HK-2 (cell line): ENCODE measurements at regions not wholly inside any gene's neighbourhood (a gene's known extent, or its start where the extent isn't known, plus 50 kb on each side); places are given as distances from the start of the nearest gene placed in this dataset.
A peak's percentile ranks its signal among the peaks of the same experiment; 100 is the strongest.
"Not testable (repeated sequence)": the region's sequence is repeated elsewhere in the genome, so short reads cannot be mapped to it uniquely, and the experiment has no call there.

Experiments used
- DNase-seq: peaks from one replicate; pipeline ENCODE4 v3.0.0-alpha.2; 2018; ENCODE audit not compliant: unreplicated experiment

DNA sequence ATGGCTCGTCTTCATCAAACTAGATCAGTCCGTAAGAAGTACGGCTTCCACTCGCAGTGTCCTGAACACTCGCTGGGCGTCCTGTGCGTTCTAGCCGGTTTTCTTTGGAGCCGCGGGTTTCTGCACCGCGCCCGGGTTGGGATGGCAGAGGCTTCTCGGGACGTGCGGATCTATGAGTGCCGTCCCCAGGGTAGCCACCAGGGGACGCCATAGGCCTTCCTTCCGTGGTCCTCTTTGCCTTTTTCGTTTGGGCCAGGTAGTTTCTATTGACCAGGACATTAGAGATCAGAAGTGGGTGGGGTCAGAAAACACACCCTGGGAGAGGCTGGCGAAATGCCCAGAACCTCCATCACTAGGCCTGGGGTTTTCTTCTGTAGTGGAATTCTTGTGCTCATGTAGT lies 273.8 kb downstream of the FAM72C start:
- peak; percentile 43 for DNase-seq

DNA sequence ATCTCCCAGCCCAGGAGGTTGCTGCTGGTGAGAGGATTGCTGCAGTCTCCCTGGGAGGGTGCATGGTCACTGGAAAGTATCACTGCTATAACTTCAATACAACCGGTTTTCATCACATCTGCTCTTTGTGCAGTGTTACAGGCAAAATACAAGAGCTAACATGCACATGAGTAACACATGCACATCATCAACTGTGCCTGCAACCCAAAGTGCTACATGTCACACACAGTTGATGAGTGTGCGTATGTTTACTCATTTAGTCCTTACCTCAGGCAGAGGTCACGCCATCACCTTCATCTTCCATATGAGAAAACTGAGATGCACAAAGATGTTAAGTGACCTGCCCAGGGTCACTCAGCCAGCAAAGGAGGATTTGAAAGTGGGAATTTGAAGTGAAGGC lies 277.7 kb downstream of the FAM72C start:
- no peak for DNase-seq

DNA sequence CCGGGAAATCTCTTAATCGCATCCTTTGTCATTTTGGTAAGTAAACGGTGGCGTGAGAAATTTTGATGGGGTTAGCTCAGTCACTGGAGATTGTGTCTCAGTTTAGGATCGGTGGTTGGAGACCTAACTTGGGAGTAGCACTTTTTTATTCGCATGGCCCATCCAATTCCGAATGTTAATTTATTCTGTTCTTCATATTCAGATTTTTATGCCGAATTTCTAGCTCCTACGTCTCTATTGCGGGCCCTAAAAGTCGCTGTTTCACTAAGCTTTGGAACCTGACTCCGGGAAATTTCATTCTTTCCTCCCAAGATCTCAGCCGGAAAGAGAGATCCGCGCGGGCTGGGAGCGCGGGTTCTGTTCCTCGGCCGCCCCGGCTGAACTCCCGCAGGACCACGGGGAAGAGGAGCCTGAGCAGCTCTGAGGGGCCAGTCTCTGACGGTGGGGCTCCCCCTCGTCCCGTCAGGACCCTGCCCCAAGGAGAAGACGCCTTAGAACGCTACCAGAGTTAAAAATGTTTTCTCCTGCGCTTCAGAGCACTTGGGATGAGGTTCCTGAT lies 279.7 kb downstream of the FAM72C start:
- no peak for DNase-seq

DNA sequence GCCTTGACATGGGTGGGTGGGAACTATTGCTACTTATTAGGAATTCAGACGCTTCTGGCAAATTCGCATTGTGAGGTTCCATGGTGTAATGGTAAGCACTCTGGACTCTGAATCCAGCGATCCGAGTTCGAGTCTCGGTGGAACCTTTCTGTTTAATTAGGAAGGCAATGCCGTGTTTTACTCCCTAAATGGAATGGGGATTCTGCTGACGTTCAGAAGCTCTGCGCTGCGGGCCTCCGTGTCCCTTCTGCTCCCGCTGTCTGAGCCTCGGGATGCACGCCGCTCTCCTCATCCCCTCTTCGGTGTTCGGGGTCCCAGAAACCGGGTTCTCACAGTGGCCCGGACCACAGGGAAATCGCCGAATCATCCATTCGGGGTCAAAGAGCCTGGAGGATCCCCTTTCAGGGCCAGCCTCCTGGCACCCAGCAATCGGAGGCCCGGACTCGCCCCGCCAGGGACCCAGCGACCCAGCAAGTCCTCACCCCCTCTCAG lies 280.3 kb downstream of the FAM72C start:
- DNase-seq, result no peak

DNA sequence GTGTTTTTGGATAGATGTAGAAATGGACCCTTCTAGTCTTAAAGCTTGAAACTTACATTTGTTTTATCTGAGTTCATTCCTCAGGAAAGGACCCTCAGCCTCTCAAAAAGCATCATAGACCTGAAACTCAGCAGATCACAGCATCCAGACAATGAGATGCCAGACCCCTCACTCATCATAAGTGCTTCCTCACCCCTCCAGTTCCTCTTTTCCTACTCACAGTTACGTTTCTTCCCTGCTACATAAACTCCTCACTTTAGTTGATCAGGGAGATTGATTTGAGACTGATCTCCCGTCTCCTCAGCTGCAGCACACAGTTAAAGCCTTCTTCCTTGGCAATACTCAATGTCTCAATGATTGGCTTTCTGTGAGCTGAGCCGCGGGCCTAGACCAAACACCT lies 282.0 kb downstream of the FAM72C start:
- DNase-seq, result no peak

DNA sequence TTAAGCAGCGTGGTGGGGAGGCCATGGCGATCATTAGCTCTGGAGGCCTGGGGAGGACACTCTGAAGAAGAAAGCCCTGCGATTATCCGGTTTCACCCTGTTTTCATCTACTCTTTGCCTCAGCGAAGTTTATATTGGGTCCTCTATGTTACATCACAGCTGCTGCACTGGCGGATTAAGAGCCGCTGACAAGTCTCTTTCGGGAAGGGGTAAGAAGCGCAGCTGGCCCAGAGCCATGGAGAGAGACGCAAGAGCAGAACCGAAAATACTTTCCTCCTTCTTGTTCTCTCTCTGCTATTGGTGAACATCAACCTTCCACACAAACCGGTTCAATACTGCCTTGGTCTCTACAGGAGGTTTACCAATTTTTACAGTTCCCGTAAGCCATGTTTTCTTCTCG lies 291.5 kb downstream of the FAM72C start:
- no peak for DNase-seq

DNA sequence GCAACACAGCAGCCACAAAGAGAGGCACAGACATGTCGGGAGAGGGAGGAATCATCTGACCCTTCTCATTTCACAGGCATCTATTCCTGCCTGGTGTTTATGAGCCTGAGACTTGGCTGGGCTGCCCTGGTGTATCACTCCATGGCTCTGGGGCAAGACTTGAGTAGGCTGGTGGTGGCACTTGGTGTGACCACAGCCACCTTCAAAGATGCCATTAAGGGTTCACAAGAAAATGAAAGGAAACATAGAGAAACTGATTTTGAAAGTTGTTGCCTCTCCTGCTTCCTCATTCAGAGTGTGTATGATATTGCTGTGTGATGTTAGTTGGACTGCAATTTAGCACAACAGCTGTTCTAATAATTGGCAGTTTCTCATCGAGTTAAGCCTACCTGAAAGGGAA lies 298.8 kb downstream of the FAM72C start:
- no peak for DNase-seq

DNA sequence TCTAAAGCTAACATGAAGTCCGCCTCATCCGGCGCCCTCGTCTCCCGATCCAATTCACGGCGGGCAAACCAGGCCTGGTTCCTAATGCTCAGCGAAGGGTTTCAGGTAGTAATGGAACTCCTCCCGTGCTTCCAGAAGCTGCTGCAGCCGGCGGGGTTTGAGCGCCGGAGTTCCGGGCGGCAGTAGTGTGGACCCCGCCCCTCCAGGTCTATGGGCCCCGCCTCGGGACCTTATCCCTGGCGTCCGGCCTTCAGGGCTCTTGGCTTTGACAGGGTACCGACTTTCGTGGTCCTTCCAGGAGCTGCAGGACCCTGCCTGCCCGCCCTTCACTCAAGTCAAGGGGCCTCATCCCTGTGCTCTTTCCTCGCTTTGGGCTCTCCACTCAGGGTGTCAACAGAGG lies 304.1 kb downstream of the FAM72C start:
- no peak for DNase-seq

DNA sequence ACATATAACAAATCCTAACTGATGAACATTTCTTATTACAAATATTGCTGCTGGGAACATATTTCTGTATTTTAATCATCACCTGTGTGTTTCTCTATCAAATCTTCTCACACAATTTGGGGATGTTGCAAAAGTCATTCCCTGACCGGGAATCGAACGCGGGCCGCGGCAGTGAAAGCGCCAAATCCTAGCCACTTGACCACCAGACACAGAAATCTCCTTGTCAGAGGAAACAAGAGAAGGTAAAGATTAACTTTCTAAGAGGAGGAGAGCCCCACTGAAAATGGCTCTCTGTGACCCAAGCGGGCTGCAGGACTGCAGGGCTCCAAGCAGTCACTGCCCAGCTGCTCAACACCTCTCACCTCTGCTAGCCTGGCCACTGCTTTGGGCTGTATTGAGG lies 304.9 kb downstream of the FAM72C start:
- DNase-seq, result no peak

DNA sequence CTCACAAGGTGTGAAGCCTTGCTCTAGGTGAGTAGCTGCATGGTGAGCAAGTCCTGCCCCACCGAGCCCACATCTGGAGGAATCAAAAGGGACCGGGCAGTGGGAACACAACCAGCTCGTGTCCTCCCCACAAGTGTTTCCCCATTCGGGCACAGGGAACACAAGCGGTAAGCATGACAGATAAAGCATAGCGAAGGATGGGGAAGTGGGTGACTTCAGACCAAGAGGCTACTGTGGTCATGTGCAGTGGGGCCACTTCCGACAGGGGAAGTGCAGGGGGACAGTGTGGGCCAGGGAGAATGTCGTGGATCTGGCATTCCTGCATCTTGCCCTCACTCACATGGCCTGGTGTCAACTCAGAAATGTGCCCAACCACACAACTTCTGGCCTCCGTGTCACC lies 306.2 kb downstream of the FAM72C start:
- no peak for DNase-seq

DNA sequence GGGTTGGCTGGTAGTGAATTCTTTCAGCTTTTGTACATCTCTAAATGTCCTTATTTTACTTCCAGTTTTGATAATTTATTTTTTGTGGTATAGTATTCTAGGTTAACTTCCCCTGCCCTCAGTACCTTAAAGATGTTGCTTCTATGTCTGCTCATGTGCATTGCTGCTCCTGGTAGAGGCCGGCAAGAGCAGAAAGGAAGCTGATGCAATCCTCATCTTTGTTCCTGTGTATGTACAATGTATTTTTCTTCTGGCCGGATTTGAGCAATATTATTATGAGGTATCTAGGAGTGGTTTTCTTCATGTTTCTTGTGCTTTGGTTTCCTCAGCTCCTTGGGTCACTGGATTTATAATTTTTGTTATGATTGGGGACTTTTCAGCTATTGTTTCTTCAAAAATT lies 308.7 kb downstream of the FAM72C start:
- DNase-seq, result not testable (repeated sequence)

DNA sequence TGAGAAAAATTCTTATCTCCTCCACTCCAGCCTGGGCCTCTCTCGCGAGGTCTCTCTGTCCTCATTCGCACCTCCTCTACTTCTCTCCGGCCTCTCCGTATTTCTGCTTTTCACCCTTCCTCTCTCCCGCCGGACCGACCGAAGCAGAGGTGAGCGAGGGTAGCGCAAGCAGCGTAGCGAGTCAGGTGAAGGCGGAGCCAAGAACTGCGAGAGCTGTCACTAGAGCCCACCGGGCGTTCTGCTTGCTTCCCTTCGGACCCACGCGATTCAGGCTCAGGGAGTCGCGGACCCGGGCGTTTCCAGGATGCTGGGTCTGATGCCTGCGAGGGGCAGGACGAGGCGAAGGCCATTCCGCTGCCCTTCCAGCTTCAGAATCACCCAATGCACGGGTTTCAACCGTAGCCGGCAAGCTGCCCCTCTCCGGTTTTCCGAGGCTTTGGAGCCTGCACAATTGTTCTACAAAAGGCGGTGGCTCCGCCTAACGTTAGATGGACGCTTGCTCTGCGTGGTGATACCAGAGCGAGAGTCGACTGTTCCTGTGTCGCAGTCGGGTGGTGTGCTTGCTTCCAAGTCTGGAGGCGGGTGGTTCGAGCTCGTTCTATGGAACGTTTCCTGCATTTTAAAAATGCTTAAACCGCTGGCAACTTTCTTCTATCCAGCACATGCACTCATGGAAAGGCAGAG lies 310.2 kb downstream of the FAM72C start:
- no peak for DNase-seq

DNA sequence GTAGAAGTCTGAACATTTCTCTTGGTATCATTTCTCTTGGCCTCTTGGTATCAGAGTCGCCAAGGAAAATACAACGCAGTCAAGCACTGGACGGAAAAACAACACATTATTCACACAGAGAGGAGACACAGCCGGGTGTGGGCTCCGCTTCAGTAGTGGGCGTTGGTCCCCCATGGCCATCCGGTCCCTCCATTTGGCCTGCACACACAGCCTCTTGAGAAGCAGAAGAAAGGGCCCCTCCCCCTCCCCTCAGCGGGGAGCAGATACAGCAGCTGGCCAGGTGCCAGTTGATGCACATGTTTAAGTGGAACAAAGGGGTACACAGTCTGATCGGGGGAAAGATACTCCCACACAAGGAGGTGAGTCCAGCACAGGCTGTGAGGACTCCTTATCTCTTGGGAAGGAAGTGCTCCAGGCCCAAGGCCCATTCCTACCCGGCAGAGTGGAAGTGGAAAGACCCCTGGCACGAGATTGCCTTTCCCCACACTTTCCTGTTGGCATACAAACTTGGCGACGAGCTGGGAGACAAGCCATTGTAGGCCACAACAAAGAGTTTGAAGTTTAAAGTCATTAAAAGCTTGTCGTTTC lies 311.3 kb downstream of the FAM72C start:
- DNase-seq, result no peak

DNA sequence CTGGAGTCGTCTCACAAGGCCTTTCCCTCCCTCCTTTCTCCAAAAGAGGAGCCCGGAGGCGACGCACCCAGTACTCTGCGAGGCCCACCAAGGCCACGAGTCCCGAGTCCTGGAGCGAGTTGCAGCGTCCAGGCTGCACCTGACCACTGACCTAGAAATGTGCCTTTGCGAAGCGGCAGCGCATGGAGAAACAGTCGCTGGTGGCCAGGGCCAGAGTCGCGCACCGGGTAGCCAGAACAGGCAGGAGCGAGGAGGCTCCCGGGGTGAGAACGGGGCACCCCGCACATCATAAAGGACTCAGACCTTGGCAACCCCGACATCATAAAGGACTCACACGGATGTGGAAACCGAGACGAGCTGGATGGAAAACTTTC lies 318.4 kb downstream of the FAM72C start:
- no peak for DNase-seq

DNA sequence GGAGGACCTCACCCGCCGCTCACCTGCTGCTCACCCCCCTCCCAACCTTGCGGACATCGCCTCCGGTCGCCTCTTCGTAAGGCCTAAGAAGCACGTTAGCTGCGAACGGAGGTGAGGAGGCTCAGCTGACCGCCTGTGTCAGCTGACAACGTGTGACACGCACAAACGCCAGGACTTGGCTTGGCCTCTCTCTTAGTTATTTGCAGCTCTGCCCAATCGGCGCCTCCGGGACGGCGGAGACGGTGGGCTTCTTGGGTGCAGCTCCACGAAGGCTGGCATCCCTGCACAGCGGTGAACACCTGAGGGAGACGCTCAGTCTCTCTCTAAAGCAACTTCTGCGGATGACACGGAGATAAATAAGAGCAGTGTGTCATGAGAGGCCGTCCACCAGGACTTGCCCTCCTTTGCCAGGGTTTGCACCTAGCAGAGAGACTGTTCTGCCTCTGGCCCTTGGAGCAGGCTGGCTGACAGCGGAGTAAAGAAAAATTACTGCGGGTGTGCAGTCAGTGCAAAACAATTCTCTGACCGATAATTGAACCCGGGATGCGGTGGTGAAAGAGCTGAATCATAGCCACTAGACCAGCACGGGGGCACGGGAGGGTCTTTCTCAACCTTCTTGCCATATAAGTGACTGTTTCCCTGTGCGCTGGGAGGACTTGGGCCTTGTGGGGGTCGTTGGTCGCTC lies 318.9 kb downstream of the FAM72C start:
- no peak for DNase-seq

DNA sequence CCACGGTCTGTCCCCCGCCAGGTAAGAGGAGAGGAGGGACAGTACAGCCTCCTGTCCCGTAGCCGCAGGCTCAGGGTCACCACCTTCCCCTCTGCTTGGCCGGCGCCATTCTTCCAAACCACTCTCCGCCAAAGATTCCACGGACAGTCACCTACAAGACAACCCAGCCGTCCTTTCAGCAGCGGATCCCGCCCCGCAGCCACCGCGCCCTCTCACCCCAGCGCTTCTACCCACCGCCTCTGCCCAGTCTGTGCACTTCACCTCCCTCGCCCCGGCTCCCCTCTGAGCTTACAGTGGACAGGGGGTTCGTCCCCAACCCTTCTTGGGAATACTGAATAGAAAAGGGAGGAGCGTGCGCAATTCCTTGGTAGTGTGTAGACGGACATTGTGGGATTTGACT lies 319.6 kb downstream of the FAM72C start:
- no peak for DNase-seq

DNA sequence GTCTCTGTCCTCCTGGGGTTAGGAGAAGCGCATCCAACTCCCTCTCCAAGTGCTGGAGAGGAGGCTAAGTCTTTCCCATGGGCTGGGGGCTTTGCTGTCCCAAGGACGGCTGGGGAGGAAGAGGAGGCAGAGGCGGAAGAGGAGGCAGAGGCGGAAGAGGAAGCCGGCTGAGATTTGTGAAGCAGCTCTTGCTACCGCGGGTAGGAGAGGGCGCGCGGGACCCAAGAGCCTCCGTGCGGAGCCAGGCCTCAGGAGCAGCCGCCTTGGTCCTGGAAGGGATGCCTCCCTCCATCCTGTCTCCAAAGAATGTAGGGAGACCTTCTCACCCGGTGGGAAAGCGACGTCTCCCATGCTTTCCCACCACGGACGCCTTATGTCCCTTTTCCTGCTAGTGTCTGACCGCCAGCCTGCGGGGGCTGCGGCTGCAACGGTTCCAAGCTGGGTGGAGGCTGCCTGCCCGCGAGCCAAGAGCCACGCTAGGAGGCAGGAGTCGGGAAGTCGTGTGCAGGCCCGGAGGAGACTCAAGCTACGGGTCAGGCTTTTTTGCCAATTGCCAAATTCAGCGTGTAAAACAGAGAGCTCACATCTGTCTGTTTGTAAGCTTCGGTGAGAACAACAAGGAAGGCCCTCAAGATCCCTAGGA lies 320.3 kb downstream of the FAM72C start:
- no peak for DNase-seq

DNA sequence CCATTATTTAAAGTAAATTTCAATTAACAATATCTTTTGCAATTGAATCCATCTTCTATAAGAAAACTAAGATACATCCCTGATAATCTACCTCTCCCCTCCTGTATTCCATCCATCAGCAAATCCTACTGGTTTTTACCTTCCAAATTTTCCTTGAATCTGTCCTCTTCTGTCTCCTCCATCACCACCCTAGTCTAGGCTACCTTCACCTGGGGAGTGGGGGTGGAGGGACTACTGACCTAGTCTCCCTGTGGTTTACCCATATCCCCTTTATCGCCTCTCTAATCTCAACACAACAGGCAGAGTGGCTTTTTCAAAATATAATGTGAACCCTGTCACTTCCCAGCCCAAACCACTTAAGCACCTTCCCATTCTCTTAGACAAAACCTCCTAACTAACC lies 327.8 kb downstream of the FAM72C start:
- DNase-seq, result not testable (repeated sequence)

DNA sequence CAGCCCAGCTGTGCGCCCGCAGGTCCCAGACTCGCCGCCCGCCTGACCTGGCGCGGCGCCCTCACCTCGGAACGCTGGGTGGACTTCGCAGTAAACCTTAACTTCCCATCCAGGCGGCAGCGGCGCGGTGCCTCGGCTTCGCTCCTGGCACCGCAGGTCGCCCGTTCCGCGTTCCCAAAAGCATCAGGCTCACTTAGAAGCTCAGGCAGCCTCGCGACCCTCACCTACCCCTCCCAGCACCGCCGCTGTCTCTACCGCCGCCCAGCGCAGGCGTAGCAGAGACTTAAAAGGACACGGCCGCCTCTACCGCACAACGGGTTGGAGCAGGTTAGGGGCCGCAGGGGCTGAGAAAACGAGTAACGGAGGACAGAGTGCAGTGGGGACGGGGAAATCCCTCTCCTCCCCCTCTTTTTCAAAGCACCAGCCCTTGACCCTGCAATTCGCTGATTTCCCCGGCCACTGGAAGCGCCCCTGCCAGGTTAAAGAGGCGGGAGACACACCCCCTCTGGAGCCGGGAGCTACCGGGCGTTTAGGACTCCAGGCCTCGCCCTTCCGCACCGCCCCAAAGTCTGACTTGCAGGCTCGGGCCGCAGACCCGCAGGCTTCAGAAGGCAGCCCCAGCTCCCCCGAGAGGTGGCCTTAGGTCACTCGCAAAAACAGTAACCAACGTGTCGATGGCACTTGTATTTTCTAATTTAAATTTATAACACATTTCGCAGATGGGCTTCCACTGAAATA lies 328.5 kb downstream of the FAM72C start:
- DNase-seq, result no peak

DNA sequence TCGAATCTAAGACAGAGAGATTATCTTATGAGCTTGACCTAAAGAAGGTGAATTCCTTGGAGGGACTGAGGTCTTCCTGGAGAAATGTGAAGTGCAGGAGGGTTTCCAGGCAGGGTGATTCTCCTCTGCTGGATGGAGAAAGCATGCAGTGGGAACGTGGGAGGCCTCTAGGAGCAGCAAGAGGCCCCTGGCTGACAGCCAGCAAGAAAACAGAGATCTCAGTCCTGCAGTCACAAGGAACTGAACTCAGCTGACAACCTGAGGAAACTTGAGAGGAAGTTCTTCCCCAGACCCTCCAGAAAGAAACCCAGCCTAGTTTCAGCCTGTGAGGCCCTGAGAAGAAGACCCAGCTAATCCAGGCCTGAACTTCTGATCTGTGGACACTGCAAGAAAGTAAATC lies 345.9 kb downstream of the FAM72C start:
- DNase-seq, result no peak

DNA sequence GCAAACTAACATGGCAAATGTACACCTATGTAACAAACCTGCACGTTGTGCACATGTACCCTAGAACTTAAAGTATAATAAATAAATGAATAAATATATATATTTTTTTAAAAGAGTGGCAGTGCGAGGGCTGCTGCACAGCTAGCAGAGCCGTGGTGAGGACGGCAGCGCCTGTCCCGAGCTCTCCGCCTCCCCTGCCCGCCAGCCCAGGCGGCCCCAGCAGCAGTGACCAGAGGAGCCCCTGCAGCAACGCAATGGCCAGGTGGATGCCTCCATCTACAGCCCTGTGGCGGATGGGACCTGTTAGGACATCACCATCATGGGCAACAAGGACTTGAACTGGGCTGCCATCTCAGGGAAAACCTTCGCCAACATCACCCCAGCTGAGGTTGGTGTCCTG lies 351.9 kb downstream of the FAM72C start:
- DNase-seq, result no peak

DNA sequence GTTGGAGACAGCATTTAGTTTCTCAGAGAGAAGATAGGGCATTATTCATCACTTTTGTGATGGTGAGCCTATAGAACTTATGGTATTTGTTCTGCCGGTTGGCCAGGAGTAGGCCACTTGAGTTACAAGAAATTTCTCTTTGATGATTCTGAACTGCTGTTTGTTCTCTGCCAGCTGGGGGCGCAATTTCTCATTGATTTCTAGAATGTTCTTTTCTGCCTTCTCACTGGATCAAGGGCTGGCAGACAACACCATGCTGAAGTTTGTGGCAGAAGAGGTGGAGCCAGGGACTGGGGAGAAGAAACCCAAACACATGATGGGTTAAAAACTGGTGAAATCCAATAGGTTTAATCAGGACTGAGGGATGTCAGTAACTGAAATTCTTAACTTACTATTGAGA lies 360.6 kb downstream of the FAM72C start:
- no peak for DNase-seq
